Adipocyte (in vitro differentiated cells): ENCODE measurements at regions not wholly inside any gene's neighbourhood (a gene's known extent, or its start where the extent isn't known, plus 50 kb on each side); places are given as distances from the start of the nearest gene placed in this dataset.
"Not testable (repeated sequence)": the region's sequence is repeated elsewhere in the genome, so short reads cannot be mapped to it uniquely, and the experiment has no call there.

ENCODE experiments used
- DNase-seq: peaks from one replicate; pipeline ENCODE4 v3.0.0-alpha.2; 2015; ENCODE audit warnings: low read depth
- H3K27me3 ChIP-seq: replicated peaks from 2 replicates; pipeline ENCODE4 v1.7.0; 2013; ENCODE audit warnings: mild to moderate bottlenecking, low read length, moderate library complexity; ENCODE audit not compliant: control insufficient read depth, insufficient read depth
- H3K36me3 ChIP-seq: 2 replicates; pipeline ENCODE4 v1.7.0; 2013; ENCODE audit warnings: low read length, mild to moderate bottlenecking, moderate library complexity; ENCODE audit not compliant: control insufficient read depth, insufficient read depth, severe bottlenecking
- H3K4me1 ChIP-seq: 2 replicates; pipeline ENCODE4 v1.7.0; 2013; ENCODE audit warnings: mild to moderate bottlenecking, low read length, moderate library complexity; ENCODE audit not compliant: control insufficient read depth, insufficient read depth
- H3K4me3 ChIP-seq: 2 replicates; pipeline ENCODE4 v1.7.0; 2013; ENCODE audit warnings: mild to moderate bottlenecking, low read length, moderate library complexity
- H3K9ac ChIP-seq: 2 replicates; pipeline ENCODE4 v1.7.0; 2013; ENCODE audit warnings: mild to moderate bottlenecking, low read length, moderate library complexity
- H3K9me3 ChIP-seq: 2 replicates; pipeline ENCODE4 v1.7.0; 2013; ENCODE audit warnings: mild to moderate bottlenecking, low read length, moderate library complexity; ENCODE audit not compliant: control insufficient read depth

GRCh38 chr4:117691572-117692351 lies 342.5 kb upstream of the NDST3 start:
- Histone ChIP-seq H3K9me3 (peaks cover 5% of the 10 kb centered on the region), H3K27me3 (no peaks in the 10 kb centered on the region), H3K36me3 (no peaks in the 10 kb centered on the region), H3K4me3 (no peak overlapping the region), H3K9ac (no peak overlapping the region), H3K4me1 (no peaks in the 10 kb centered on the region)
- DNase-seq = no peak

GRCh38 chr4:117692538-117692937 lies 341.7 kb upstream of the NDST3 start:
- Histone ChIP-seq H3K36me3 (no peaks in the 10 kb centered on the region), H3K9ac (no peak overlapping the region), H3K27me3 (no peaks in the 10 kb centered on the region)

GRCh38 chr4:117699595-117699994 lies 334.7 kb upstream of the NDST3 start:
- DNase-seq = no peak
- H3K4me1 ChIP-seq = no peaks in the 10 kb centered on the region
- H3K9ac ChIP-seq = no peak overlapping the region
- H3K36me3 ChIP-seq = no peaks in the 10 kb centered on the region
- H3K9me3 ChIP-seq = no peaks in the 10 kb centered on the region
- no peak overlapping the region for H3K4me3 ChIP-seq
- H3K27me3 ChIP-seq = no peaks in the 10 kb centered on the region

More at GRCh38 chr4:117692538-117692937, 341.7 kb upstream of the NDST3 start:
- Histone ChIP-seq H3K4me3 (no peak overlapping the region), H3K9me3 (peaks cover 5% of the 10 kb centered on the region), H3K4me1 (no peaks in the 10 kb centered on the region)
- no peak for DNase-seq

- H3K4me3 ChIP-seq = no peak overlapping the region
- no peaks in the 10 kb centered on the region for H3K4me1 ChIP-seq
- DNase-seq = peak; percentile 0
- no peaks in the 10 kb centered on the region for H3K27me3 ChIP-seq
- H3K9me3 ChIP-seq = no peaks in the 10 kb centered on the region
- no peak overlapping the region for H3K9ac ChIP-seq
- H3K36me3 ChIP-seq = no peaks in the 10 kb centered on the region
Measured at GRCh38 chr4:117700111-117700892, 334.0 kb upstream of the NDST3 start.

GRCh38 chr4:117702353-117702752 lies 331.9 kb upstream of the NDST3 start:
- Histone ChIP-seq H3K4me3 (no peak overlapping the region), H3K9me3 (peaks cover 4% of the 10 kb centered on the region), H3K4me1 (no peaks in the 10 kb centered on the region), H3K36me3 (no peaks in the 10 kb centered on the region), H3K27me3 (no peaks in the 10 kb centered on the region), H3K9ac (no peak overlapping the region)
- no peak for DNase-seq

GRCh38 chr4:117704721-117705120 lies 329.6 kb upstream of the NDST3 start:
- no peaks in the 10 kb centered on the region for H3K27me3 ChIP-seq
- DNase-seq = no peak
- H3K4me1 ChIP-seq = no peaks in the 10 kb centered on the region
- H3K36me3 ChIP-seq = no peaks in the 10 kb centered on the region
- peaks cover 4% of the 10 kb centered on the region for H3K9me3 ChIP-seq
- no peak overlapping the region for H3K4me3 ChIP-seq
- no peak overlapping the region for H3K9ac ChIP-seq

- Histone ChIP-seq H3K36me3 (no peaks in the 10 kb centered on the region), H3K9ac (no peak overlapping the region), H3K4me1 (no peaks in the 10 kb centered on the region), H3K9me3 (peaks cover 8% of the 10 kb centered on the region), H3K27me3 (no peaks in the 10 kb centered on the region), H3K4me3 (no peak overlapping the region)
- no peak for DNase-seq
Measured at GRCh38 chr4:117740736-117741135, 293.6 kb upstream of the NDST3 start.

- not testable (repeated sequence) for H3K4me1 ChIP-seq, H3K9me3 ChIP-seq
Measured at GRCh38 chr4:117745379-117745778, 288.9 kb upstream of the NDST3 start.

GRCh38 chr4:117755438-117755837 lies 278.8 kb upstream of the NDST3 start:
- DNase-seq = no peak
- H3K27me3 ChIP-seq = no peaks in the 10 kb centered on the region
- no peak overlapping the region for H3K4me3 ChIP-seq
- H3K9ac ChIP-seq = no peak overlapping the region
- no peaks in the 10 kb centered on the region for H3K9me3 ChIP-seq
- H3K4me1 ChIP-seq = no peaks in the 10 kb centered on the region
- H3K36me3 ChIP-seq = no peaks in the 10 kb centered on the region

More at GRCh38 chr4:117745379-117745778, 288.9 kb upstream of the NDST3 start:
- not testable (repeated sequence) for DNase-seq, H3K9ac ChIP-seq, H3K27me3 ChIP-seq, H3K36me3 ChIP-seq, H3K4me3 ChIP-seq

- Histone ChIP-seq H3K9me3 (no peaks in the 10 kb centered on the region), H3K36me3 (no peaks in the 10 kb centered on the region), H3K4me3 (no peak overlapping the region), H3K9ac (no peak overlapping the region), H3K27me3 (no peaks in the 10 kb centered on the region), H3K4me1 (no peaks in the 10 kb centered on the region)
- DNase-seq = no peak
Measured at GRCh38 chr4:117768610-117769009, 265.7 kb upstream of the NDST3 start.

GRCh38 chr4:117770269-117771102 lies 263.8 kb upstream of the NDST3 start:
- H3K27me3 ChIP-seq = no peaks in the 10 kb centered on the region
- no peak for DNase-seq
- H3K36me3 ChIP-seq = no peaks in the 10 kb centered on the region
- no peak overlapping the region for H3K4me3 ChIP-seq
- no peak overlapping the region for H3K9ac ChIP-seq
- H3K9me3 ChIP-seq = no peaks in the 10 kb centered on the region
- no peaks in the 10 kb centered on the region for H3K4me1 ChIP-seq
